ENCODE measurements at regions not wholly inside any gene's neighbourhood (a gene's known extent, or its start where the extent isn't known, plus 50 kb on each side); places are given as distances from the start of the nearest gene placed in this dataset.
A peak's percentile ranks its signal among the peaks of the same experiment; 100 is the strongest.

DNA sequence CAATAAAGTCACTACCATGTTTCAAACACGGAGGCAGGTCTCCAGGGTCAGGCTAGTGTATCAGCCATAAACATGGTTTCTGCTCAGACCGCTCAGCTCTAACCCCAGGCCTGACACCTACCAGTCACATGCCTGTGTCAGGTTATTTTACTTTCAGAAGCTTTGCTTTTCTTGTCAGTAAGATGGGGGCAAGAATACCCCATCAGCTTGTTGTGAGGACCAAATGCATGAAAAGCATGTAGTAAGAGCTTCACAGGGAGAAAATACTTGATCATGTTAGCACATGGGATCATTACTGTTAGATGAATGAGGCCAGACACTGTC, 65.2 kb upstream of the PIM1 start:
- CTCF ChIA-PET, result interaction anchor here (0.7 to 1.7 kb wide), 5 partner anchors 19 to 86 kb away, joined by 3 to 4 read pairs (median 3); no protein-coding TSS in a partner anchor

DNA sequence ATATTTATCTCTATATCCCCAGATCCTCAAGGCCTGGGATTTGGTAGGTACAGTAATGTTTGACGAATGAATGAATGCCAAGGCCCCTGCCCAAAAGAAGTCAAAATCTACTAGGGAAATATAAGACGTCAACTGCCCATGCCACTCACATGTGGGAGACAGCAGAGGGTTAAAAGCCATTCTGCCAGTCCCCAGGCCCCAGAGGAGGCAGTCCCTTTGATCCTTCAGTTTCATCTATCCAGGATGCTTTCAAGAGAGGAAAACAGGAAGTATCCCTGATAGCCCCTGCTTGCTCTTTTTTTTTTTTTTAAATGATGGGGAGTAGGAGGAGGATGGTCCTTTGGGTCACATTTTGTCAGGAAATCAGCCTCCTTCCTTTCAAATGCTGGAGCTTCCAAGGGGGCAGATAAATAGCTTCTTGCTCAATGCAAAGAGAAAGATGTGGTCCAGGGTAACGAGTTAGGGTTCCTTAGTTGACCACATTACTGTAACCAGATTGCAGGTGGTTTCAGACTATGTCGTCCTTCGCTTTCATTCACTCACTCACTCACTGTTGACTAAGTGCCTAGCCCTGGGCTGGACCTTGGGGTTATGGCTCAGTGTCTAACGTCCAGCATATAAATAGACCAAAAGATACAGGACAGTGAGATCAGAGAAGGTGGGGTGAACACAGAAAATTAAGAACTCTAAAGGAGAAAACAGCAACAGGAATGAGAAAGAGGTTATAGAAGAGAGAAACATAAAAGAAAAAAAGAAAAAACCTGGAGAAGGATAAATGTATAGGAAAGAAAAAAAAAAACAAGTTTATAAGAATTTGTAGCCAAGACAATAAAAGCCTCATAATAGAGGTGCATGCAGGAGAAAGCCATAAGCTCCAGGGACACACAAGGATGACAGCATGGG, 64.6 kb upstream of the PIM1 start:
- H3K4me1 ChIP-seq (ENCODE audit: control extremely low read depth in 1 of 4, control insufficient read depth in 4 of 4, insufficient read depth in 4 of 4, low read length in 3 of 4), result peaks cover 4 to 53% (median 24%) of the 10 kb centered on the region in 4 experiments
- WGBS (ENCODE audit: insufficient coverage), result 100% methylated on average over 1 of the region's 6 CpGs
- H3K9me3 ChIP-seq (ENCODE audit: control extremely low read depth in 1 of 5, control insufficient read depth in 4 of 5, insufficient read depth in 2 of 5, low read depth in 1 of 5, low read length in 4 of 5), result no peaks in the 10 kb centered on the region
- H3K27me3 ChIP-seq (replicated peaks in 2 of 5; ENCODE audit: control insufficient read depth in 4 of 5, insufficient read depth in 5 of 5, low read length in 4 of 5), result no peaks in the 10 kb centered on the region
- no peak for DNase-seq
- no peak overlapping the region for H3K4me3 ChIP-seq (ENCODE audit: control insufficient read depth in 1 of 7, extremely low read depth in 1 of 7, insufficient read depth in 4 of 7, low read depth in 2 of 7, low read length in 6 of 7)
- ChIA-PET CTCF (interaction anchor here (0.7 to 1.2 kb wide), 5 partner anchors 19 to 67 kb away, joined by 3 to 4 read pairs (median 3); no protein-coding TSS in a partner anchor), POLR2A (no interaction called here)
- H3K36me3 ChIP-seq (ENCODE audit: control insufficient read depth in 4 of 4, insufficient read depth in 4 of 4, low read length in 3 of 4), result no peaks in the 10 kb centered on the region
- no peak overlapping the region for H3K27ac ChIP-seq (ENCODE audit: insufficient read depth in 1 of 2, low read depth in 1 of 2, low read length in 2 of 2, poor library complexity in 1 of 2, severe bottlenecking in 2 of 2)

More for the DNA sequence above, 65.2 kb upstream of the PIM1 start:
- DNase-seq, result no peak
- Histone ChIP-seq H3K27me3 (replicated peaks in 2 of 5; ENCODE audit: control insufficient read depth in 4 of 5, insufficient read depth in 5 of 5, low read length in 4 of 5) (no peaks in the 10 kb centered on the region), H3K36me3 (ENCODE audit: control insufficient read depth in 4 of 4, insufficient read depth in 4 of 4, low read length in 3 of 4) (no peaks in the 10 kb centered on the region), H3K27ac (ENCODE audit: insufficient read depth in 1 of 2, low read depth in 1 of 2, low read length in 2 of 2, poor library complexity in 1 of 2, severe bottlenecking in 2 of 2) (peak overlapping the region in 1 of 2 experiments; percentile 32), H3K9me3 (ENCODE audit: control extremely low read depth in 1 of 5, control insufficient read depth in 4 of 5, insufficient read depth in 2 of 5, low read depth in 1 of 5, low read length in 4 of 5) (no peaks in the 10 kb centered on the region), H3K4me3 (ENCODE audit: control insufficient read depth in 1 of 7, extremely low read depth in 1 of 7, insufficient read depth in 4 of 7, low read depth in 2 of 7, low read length in 6 of 7) (no peak overlapping the region), H3K4me1 (ENCODE audit: control extremely low read depth in 1 of 4, control insufficient read depth in 4 of 4, insufficient read depth in 4 of 4, low read length in 3 of 4) (peaks cover 4 to 49% (median 24%) of the 10 kb centered on the region in 4 experiments)
- POLR2A ChIA-PET, result no interaction called here
- 93% methylated on average over 2 of the region's 2 CpGs for WGBS (ENCODE audit: insufficient coverage)

DNA sequence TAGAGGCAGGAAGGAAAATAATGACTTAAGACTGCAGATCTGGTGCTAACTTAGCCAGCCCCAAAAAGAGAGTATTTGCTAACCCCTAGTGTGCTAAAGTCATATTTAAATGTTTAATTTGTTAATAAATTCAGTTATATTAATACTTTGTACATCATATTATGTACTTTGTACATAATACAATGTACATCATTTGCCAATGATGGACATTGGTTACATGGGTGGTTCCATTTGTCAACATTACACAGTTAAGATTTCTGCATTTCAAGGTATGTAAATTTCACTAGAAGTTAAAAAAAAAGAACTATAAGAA, 63.9 kb upstream of the PIM1 start:
- peaks cover 4 to 53% (median 24%) of the 10 kb centered on the region in 4 experiments for H3K4me1 ChIP-seq (ENCODE audit: control extremely low read depth in 1 of 4, control insufficient read depth in 4 of 4, insufficient read depth in 4 of 4, low read length in 3 of 4)
- H3K9me3 ChIP-seq (ENCODE audit: control extremely low read depth in 1 of 5, control insufficient read depth in 4 of 5, insufficient read depth in 2 of 5, low read depth in 1 of 5, low read length in 4 of 5), result no peaks in the 10 kb centered on the region
- ChIA-PET POLR2A (no interaction called here), CTCF (interaction anchor here (0.9 kb wide), 1 partner anchor 26 kb away, joined by 3 read pairs; no protein-coding TSS in a partner anchor)
- H3K27ac ChIP-seq (ENCODE audit: insufficient read depth in 1 of 2, low read depth in 1 of 2, low read length in 2 of 2, poor library complexity in 1 of 2, severe bottlenecking in 2 of 2), result no peak overlapping the region
- no peaks in the 10 kb centered on the region for H3K36me3 ChIP-seq (ENCODE audit: control insufficient read depth in 4 of 4, insufficient read depth in 4 of 4, low read length in 3 of 4)
- DNase-seq, result no peak
- H3K4me3 ChIP-seq (ENCODE audit: control insufficient read depth in 1 of 7, extremely low read depth in 1 of 7, insufficient read depth in 4 of 7, low read depth in 2 of 7, low read length in 6 of 7), result no peak overlapping the region
- no peaks in the 10 kb centered on the region for H3K27me3 ChIP-seq (replicated peaks in 2 of 5; ENCODE audit: control insufficient read depth in 4 of 5, insufficient read depth in 5 of 5, low read length in 4 of 5)

DNA sequence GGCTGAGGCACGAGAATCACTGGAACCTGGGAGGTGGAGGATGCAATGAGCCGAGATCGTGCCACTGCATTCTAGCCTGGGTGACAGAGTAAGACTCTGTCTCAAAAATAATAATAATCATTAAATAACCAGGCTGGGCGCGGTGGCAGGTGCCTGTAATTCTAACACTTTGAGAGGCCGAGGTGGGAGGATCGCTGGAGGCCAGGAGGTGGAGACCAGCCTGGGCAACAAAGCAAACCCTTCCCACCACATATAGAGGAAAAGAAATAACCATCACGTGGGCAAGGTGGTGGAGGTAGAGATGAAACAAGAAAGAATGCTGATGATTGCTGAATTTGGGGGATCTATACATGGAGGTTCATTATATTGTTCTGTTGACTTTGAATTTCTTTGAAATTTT, 63.4 kb upstream of the PIM1 start:
- ChIA-PET POLR2A (no interaction called here), CTCF (no interaction called here)
- Histone ChIP-seq H3K9me3 (ENCODE audit: control extremely low read depth in 1 of 5, control insufficient read depth in 4 of 5, insufficient read depth in 2 of 5, low read depth in 1 of 5, low read length in 4 of 5) (no peaks in the 10 kb centered on the region), H3K4me1 (ENCODE audit: control extremely low read depth in 1 of 4, control insufficient read depth in 4 of 4, insufficient read depth in 4 of 4, low read length in 3 of 4) (peaks cover 4 to 53% (median 23%) of the 10 kb centered on the region in 4 experiments), H3K27me3 (replicated peaks in 2 of 5; ENCODE audit: control insufficient read depth in 4 of 5, insufficient read depth in 5 of 5, low read length in 4 of 5) (no peaks in the 10 kb centered on the region), H3K4me3 (ENCODE audit: control insufficient read depth in 1 of 7, extremely low read depth in 1 of 7, insufficient read depth in 4 of 7, low read depth in 2 of 7, low read length in 6 of 7) (no peak overlapping the region), H3K27ac (ENCODE audit: insufficient read depth in 1 of 2, low read depth in 1 of 2, low read length in 2 of 2, poor library complexity in 1 of 2, severe bottlenecking in 2 of 2) (no peak overlapping the region), H3K36me3 (ENCODE audit: control insufficient read depth in 4 of 4, insufficient read depth in 4 of 4, low read length in 3 of 4) (no peaks in the 10 kb centered on the region)
- no peak for DNase-seq
- no CpG with 5 or more reads among the region's 8 CpGs for WGBS (ENCODE audit: insufficient coverage)

DNA sequence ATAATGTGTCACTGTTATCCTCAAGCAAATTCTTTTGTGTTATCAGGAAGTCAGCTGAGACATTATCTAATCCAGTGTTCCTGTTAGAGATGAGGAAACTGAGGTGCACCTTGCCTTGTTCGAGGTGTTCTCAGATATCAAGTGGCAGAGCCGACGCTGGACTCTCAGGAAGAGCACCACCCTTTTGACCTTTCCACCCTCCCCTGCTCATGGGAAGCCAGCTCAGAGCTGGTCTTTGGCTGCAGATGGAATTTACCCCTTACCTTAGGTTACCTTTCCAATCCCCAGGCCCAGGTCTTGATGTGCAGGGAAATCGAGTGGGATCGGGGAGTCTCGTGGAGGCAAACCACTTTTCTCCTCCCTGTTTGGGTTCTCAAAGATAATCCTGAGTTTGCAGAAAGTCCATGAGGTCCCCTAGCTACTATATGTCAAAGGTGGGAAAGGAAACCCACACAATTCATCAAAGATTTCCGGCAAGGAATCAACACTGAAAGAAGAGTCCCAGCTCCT, 62.9 kb upstream of the PIM1 start:
- H3K27me3 ChIP-seq (replicated peaks in 2 of 5; ENCODE audit: control insufficient read depth in 4 of 5, insufficient read depth in 5 of 5, low read length in 4 of 5), result no peaks in the 10 kb centered on the region
- peaks cover 4 to 49% (median 19%) of the 10 kb centered on the region in 4 experiments for H3K4me1 ChIP-seq (ENCODE audit: control extremely low read depth in 1 of 4, control insufficient read depth in 4 of 4, insufficient read depth in 4 of 4, low read length in 3 of 4)
- whole genome bisulfite sequencing (ENCODE audit: insufficient coverage), result 90% methylated on average over 4 of the region's 7 CpGs
- CTCF ChIA-PET, result no interaction called here
- no peak for DNase-seq
- H3K27ac ChIP-seq (ENCODE audit: insufficient read depth in 1 of 2, low read depth in 1 of 2, low read length in 2 of 2, poor library complexity in 1 of 2, severe bottlenecking in 2 of 2), result no peak overlapping the region
- H3K4me3 ChIP-seq (ENCODE audit: control insufficient read depth in 1 of 7, extremely low read depth in 1 of 7, insufficient read depth in 4 of 7, low read depth in 2 of 7, low read length in 6 of 7), result no peak overlapping the region
- no peaks in the 10 kb centered on the region for H3K36me3 ChIP-seq (ENCODE audit: control insufficient read depth in 4 of 4, insufficient read depth in 4 of 4, low read length in 3 of 4)
- no peaks in the 10 kb centered on the region for H3K9me3 ChIP-seq (ENCODE audit: control extremely low read depth in 1 of 5, control insufficient read depth in 4 of 5, insufficient read depth in 2 of 5, low read depth in 1 of 5, low read length in 4 of 5)
- POLR2A ChIA-PET, result no interaction called here

DNA sequence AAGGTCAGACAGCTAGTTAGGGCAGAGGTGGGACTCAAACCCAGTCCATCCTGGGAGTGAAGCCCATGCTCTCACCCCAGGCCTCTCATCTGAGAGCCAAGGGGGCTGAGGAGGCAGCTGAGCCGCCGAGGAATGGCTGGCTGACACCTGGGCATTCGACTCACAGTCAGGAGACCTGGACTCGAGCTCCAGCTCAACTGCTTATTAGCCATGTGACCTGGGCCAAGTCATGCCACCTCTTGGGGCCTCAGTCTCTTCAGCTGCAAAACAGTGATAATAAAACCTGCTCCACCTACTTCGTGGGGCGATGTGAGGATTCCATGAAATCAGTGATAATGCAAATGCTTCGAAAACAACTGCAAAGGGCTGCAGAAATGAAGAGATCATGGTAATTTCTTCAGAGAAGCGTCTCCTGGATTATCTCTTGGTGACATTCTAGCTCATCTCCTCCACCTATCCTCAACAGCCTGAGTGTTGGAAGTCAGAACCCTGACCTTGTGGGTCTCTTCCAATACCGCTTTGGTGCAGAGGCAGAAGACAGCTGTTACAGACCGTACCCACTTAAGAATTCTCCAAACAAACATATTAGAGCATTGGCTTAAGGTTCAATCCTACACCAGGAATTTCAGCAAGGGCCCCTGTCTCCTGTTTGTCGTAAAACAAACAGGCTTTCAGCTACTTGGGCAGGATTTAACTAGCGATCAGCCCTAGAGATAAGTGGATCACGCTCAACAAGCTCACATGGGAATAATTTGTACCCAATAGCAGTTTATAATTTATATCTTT, 60.0 kb upstream of the PIM1 start:
- no peaks in the 10 kb centered on the region for H3K36me3 ChIP-seq (ENCODE audit: control insufficient read depth in 4 of 4, insufficient read depth in 4 of 4, low read length in 3 of 4)
- POLR2A ChIA-PET, result no interaction called here
- no peaks in the 10 kb centered on the region for H3K9me3 ChIP-seq (ENCODE audit: control extremely low read depth in 1 of 5, control insufficient read depth in 4 of 5, insufficient read depth in 2 of 5, low read depth in 1 of 5, low read length in 4 of 5)
- CTCF ChIA-PET, result interaction anchor here (0.5 to 2.3 kb wide), 6 partner anchors 8 to 62 kb away, joined by 3 to 6 read pairs (median 3); partner anchors contain the start of gene PIM1
- 90% methylated on average over 10 of the region's 13 CpGs for WGBS (ENCODE audit: insufficient coverage)
- H3K4me1 ChIP-seq (ENCODE audit: control extremely low read depth in 1 of 4, control insufficient read depth in 4 of 4, insufficient read depth in 4 of 4, low read length in 3 of 4), result peaks cover 0 to 21% (median 0%) of the 10 kb centered on the region in 4 experiments
- no peaks in the 10 kb centered on the region for H3K27me3 ChIP-seq (replicated peaks in 2 of 5; ENCODE audit: control insufficient read depth in 4 of 5, insufficient read depth in 5 of 5, low read length in 4 of 5)
- H3K27ac ChIP-seq (ENCODE audit: insufficient read depth in 1 of 2, low read depth in 1 of 2, low read length in 2 of 2, poor library complexity in 1 of 2, severe bottlenecking in 2 of 2), result peak overlapping the region in 1 of 2 experiments; percentile 73
- no peak overlapping the region for H3K4me3 ChIP-seq (ENCODE audit: control insufficient read depth in 1 of 7, extremely low read depth in 1 of 7, insufficient read depth in 4 of 7, low read depth in 2 of 7, low read length in 6 of 7)
- peak in 1 of 3 donors; percentile 32 for DNase-seq

Measured in common myeloid progenitor, CD34-positive (primary cell).